ENCODE measurements at regions not wholly inside any gene's neighbourhood (a gene's known extent, or its start where the extent isn't known, plus 50 kb on each side); places are given as distances from the start of the nearest gene placed in this dataset.

DNA sequence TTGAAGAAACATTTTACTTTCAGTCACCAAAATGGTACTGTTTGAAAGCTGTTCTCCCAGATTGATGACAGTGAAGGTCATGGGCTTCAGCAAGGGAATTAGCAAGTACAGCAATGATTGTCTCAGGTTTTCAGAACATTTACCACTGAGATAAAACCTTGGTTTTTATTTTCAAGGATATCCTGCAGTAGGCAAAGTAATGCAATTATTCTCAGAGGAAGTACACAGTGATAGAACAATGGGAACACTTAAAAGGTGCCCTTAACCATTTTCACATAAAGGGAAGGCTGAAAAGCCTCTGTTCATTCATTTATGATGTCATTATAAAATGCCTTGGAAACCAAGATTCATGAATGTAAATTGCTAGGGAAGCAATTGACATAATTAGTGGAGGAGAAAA is 471.8 kb upstream of the ACO1 start:
- TF ChIP-seq POLR2A (IDR thresholded peaks at IDR 0.05) (no peak), POLR2AphosphoS5 (IDR thresholded peaks at IDR 0.05) (no peak)

Measured in prostate gland (tissue), 1 donor.